GM18870 (cell line): ENCODE measurements at regions not wholly inside any gene's neighbourhood (a gene's known extent, or its start where the extent isn't known, plus 50 kb on each side); places are given as distances from the start of the nearest gene placed in this dataset.
"Not testable (repeated sequence)": the region's sequence is repeated elsewhere in the genome, so short reads cannot be mapped to it uniquely, and the experiment has no call there.

Experiments
- ATAC-seq: cut with Tn5 transposase; IDR thresholded peaks from one replicate; pipeline ENCODE4 v1.9.1; 2021; ENCODE audit warnings: moderate library complexity; ENCODE audit not compliant: unreplicated experiment

GRCh38 chr7:46603296-46603752, 682.3 kb upstream of the IGFBP3 start:
- ATAC-seq, result no peak

GRCh38 chr7:46600340-46600739, 679.3 kb upstream of the IGFBP3 start:
- no peak for ATAC-seq

GRCh38 chr7:46594831-46595230, 673.8 kb upstream of the IGFBP3 start:
- ATAC-seq, result not testable (repeated sequence)

DNA sequence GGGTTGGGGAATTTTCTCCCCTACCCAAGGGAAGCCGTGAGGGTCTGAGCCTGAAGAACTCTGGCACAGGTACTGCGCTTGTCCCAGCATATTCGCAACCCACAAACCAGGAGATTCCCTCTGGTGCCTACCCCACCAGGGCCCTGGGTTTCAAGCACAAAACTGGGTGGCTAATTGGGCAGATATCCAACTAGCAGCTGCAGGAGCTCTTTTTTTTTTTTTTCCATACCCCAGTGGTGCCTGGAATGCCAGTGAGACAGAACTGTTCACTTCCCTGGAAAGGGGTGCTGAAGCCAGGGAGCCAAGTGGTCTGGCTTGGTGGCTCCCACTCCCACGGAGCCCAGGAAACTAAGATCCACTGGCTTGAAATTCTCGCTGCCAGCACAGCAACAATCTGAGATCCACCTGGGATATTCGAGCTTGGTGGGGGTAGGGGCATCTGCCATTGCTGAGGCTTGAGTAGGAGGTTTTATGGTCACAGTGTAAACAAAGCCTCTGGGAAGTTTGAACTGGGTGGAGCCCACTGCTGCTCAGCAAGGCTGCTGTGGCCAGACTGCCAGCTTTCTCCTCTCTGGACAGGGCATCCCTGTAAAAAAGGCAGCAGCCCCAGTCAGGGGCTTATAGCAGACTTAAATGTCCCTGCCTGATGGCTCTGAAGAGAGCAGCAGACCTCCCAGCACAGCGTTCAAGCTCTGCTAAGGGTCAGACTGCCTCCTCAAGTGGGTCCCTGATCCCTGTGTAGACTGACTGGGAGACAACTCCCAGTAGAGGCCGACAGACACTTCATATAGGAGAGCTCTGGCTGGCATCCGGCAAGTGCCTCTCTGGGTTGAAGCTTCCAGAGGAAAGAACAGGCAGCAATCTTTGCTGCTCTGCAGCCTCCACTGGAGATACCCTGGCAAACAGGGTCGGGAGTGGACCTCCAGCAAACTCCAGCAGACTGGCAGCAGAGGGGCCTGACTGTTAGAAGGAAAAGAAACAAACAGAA, 670.1 kb upstream of the IGFBP3 start:
- not testable (repeated sequence) for ATAC-seq

DNA sequence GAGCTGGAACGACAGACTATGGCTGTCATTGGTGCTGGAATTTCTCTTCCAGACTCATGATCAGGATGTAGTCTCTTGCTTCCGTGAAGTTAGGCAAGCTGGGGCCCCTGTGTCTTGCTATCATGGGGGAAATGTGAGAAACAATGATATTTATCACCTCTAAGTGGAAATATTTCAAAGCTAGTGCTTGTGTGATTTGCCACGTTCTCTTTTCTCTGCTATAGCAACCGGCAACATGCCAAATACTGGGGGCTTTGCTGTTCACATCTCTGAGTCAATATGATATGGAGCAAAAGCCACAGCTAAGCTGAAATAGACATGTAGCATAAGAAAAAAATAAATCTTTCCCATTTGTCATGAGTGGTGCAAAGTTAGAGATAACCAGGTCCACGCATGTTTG, 668.2 kb upstream of the IGFBP3 start:
- no peak for ATAC-seq

DNA sequence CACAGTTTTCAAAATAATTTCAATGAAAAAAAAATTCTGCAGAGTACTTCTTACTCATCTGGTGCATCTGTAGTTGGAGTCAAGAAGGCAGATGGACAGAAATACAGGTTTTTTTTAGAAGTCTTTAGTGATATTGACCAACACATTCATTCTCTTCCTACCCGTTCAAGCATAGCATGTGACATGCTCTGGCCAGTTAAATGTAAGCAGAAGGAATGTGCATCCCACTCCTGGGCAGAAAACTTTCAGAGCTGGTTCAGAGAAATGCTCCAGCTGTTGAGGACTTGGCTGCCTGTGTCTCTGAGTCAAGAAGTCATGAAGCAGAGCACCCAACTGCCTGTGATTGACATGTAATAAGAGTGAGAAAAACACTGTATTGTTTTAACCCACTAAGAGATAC, 665.3 kb upstream of the IGFBP3 start:
- ATAC-seq, result no peak

GRCh38 chr7:46583656-46584055, 662.6 kb upstream of the IGFBP3 start:
- ATAC-seq, result no peak

- no peak for ATAC-seq
These were observed 660.2 kb upstream of the IGFBP3 start for GRCh38 chr7:46581268-46581667.

- ATAC-seq, result no peak
These were observed 659.7 kb upstream of the IGFBP3 start for GRCh38 chr7:46580766-46581165.

DNA sequence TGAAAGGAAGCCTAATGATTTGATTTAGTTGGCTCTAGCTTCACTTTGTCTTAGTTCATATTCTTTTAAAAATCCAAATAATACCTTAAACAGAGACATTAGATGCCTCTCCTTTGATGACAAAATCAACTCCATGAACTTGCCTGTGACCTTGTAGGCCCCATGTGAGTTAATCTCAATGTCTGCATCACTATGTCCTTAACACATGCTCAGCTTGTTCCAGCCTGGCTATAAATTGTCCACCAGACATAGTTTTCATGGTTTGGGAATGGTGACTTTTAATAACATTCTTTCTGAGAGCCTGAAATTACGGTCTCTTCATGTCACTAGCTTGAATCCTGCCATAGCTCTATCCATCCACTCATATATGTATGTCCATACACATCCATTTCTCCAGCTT, 656.3 kb upstream of the IGFBP3 start:
- no peak for ATAC-seq

DNA sequence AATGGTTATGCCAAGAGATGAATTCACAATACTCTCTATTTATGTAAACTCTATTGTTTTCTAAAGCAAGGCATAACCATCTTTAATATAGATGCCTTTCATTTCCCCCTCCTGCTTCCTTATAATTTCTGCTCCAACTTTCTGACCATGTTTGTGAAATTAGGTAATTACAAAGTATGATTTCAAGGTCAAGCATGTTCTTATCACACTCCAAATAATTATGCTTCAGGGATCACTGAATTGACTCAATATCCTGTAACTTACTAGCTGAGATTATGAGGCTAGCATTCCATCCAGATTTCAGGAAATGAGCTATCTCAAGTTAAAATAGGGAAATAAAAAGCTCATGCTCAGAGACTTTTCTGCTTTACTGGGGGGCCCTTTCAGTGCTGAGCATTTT, 655.9 kb upstream of the IGFBP3 start:
- no peak for ATAC-seq

GRCh38 chr7:46572691-46573090, 651.6 kb upstream of the IGFBP3 start:
- no peak for ATAC-seq

DNA sequence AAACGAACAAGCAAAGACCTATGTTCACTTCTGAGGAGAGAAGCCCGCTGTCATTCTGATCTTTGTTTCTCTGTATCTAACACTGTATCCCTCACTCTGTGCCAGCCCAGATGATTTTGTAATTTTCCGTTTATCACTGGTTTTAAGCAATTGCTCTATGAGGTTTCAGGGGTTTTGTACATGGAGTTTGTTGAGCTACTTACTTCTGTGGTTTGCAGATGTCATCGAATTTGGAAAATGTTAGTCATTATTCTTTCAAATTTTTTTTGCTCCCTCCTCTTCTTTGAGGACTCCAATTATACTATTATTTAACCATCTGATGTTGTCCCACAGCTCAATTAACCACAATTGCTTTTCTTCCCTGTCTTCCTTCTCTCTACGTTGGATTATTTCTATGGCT, 650.9 kb upstream of the IGFBP3 start:
- ATAC-seq, result no peak

- ATAC-seq, result no peak
These were observed 648.0 kb upstream of the IGFBP3 start for GRCh38 chr7:46569133-46569465.

GRCh38 chr7:46568420-46569132, 647.5 kb upstream of the IGFBP3 start:
- no peak for ATAC-seq

- ATAC-seq, result no peak
These were observed 646.8 kb upstream of the IGFBP3 start for GRCh38 chr7:46567858-46568257.

GRCh38 chr7:46566097-46566774, 645.2 kb upstream of the IGFBP3 start:
- no peak for ATAC-seq

DNA sequence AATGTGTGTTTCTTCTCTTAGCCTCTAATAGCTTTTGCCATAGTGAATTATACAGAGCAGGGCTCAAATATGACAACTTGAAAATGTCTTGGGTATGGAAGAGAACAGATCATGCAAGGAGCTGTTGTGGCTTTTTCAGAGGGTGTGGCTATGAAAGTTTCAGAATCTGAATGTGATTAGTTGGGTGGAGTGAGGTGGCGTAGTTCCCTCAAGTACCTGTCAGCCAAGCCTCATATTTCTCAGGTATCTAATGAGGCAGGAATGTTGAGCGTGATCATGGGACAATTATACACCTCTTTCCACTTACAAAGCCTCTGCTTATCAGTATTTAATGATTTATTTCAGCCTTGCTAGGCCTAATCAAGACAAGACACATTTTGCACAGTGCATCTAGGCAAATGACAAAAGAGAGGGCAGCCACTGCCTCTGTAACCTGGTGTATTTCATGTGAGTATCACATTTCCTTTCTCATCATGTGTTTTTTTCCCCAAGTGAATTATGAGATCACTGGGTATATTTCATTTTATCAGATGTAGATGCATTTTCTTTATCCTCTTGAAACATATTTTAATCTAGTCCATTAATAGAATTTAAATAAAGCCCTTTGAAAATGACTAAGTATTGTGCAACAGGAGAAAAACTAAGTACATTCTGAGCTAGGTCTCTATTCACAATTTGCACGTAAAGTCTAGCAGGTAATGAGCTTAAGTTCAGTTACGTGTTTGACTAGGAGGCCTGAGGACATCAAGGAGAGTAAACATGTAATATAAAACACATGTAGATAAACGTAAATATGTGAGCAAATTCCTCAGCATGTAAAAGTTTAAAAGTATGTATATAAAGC, 644.4 kb upstream of the IGFBP3 start:
- no peak for ATAC-seq

GRCh38 chr7:46559194-46559832, 638.2 kb upstream of the IGFBP3 start:
- no peak for ATAC-seq
